Endothelial cell of umbilical vein (primary cell): ENCODE measurements at regions not wholly inside any gene's neighbourhood (a gene's known extent, or its start where the extent isn't known, plus 50 kb on each side); places are given as distances from the start of the nearest gene placed in this dataset.

Experiments
- BruUV-seq: library from RNA; stranded (reverse); fragments of 400-500 nt; replicated peaks from 2 replicates; lab custom pipeline; 2021; lab: Mats Ljungman, UMichigan
- CTCF ChIA-PET: fragments of 300-600, 350-600 bp; sonication (Branson Sonifier 250); formaldehyde crosslinking; loops from one replicate; lab custom pipeline; 2021; ENCODE audit warnings: antibody characterized with exemption, inconsistent platforms; lab: Charles Lee
- POLR2A ChIA-PET: fragments of 300-600, 350-600 bp; sonication (Branson Sonifier 250); formaldehyde crosslinking; loops from one replicate; lab custom pipeline; 2021; ENCODE audit warnings: antibody characterized with exemption, inconsistent platforms; lab: Charles Lee
- DNase-seq: peaks from one replicate; pipeline ENCODE4 v3.0.0-alpha.2; 2011; ENCODE audit warnings: low read depth, low spot score
- FAIRE-seq: peaks from 2 replicates; lab custom pipeline; 2011; peaks lifted over from hg19 to GRCh38; lab: Jason Lieb, UNC
- H2AFZ ChIP-seq: 2 replicates; pipeline ENCODE4 v1.6.0; 2012; ENCODE audit warnings: low read depth, low read length, control low read depth, inconsistent platforms
- H3K27ac ChIP-seq: 2 replicates; pipeline ENCODE4 v1.5.1; 2011; ENCODE audit warnings: low read depth, mild to moderate bottlenecking, control low read depth, low read length, moderate library complexity; ENCODE audit not compliant: insufficient read depth
- H3K27me3 ChIP-seq, 2 experiments: 2 replicates each; pipeline versions ENCODE4 v1.6.0 to v1.6.1; 2011; ENCODE audit warnings: low read length in 2 of 2, mixed read lengths in 1 of 2; ENCODE audit not compliant: control insufficient read depth in 2 of 2, insufficient read depth in 2 of 2
- H3K36me3 ChIP-seq, 2 experiments: 2 replicates in 1 of 2; 3 replicates in 1 of 2; pipeline ENCODE4 v1.5.1; 2011; ENCODE audit warnings: low read length in 2 of 2, mild to moderate bottlenecking in 1 of 2, moderate library complexity in 1 of 2; ENCODE audit not compliant: control insufficient read depth in 2 of 2, insufficient read depth in 2 of 2; ENCODE audit errors: extremely low read depth in 1 of 2
- H3K4me1 ChIP-seq: 3 replicates; pipeline ENCODE4 v1.5.1; 2011; ENCODE audit warnings: mild to moderate bottlenecking, low read length; ENCODE audit not compliant: control insufficient read depth, insufficient read depth; ENCODE audit errors: extremely low read depth
- H3K4me2 ChIP-seq: 2 replicates; pipeline ENCODE4 v1.6.1; 2011; ENCODE audit warnings: low read length, control low read depth, mixed read lengths; ENCODE audit not compliant: insufficient read depth
- H3K4me3 ChIP-seq, 3 experiments: fragments of 200-600 bp in 1 of 3; sonication (generic), shearing (Covaris generic) in 1 of 3; replicated peaks in 1 of 3; 2 replicates each; pipeline ENCODE4 v1.5.1; 2011 to 2016; ENCODE audit warnings: control low read depth in 3 of 3, low read length in 3 of 3, mild to moderate bottlenecking in 2 of 3, inconsistent platforms in 1 of 3, low read depth in 1 of 3, moderate library complexity in 1 of 3; ENCODE audit not compliant: insufficient read depth in 1 of 3
- H3K79me2 ChIP-seq: 2 replicates; pipeline ENCODE4 v1.6.0; 2012; ENCODE audit warnings: low read length, inconsistent platforms; ENCODE audit not compliant: control insufficient read depth, insufficient read depth
- H3K9ac ChIP-seq: replicated peaks from 2 replicates; pipeline ENCODE3; 2011; ENCODE audit warnings: low read length, control low read depth; ENCODE audit not compliant: insufficient read depth; ENCODE audit errors: extremely low read depth
- H3K9me1 ChIP-seq: replicated peaks from 3 replicates; pipeline ENCODE4 v1.6.0; 2011; ENCODE audit warnings: mild to moderate bottlenecking, low read length; ENCODE audit not compliant: control insufficient read depth, insufficient read depth; ENCODE audit errors: extremely low read depth
- H3K9me3 ChIP-seq: replicated peaks from 2 replicates; pipeline ENCODE4 v1.5.1; 2012; ENCODE audit warnings: low read length, inconsistent platforms; ENCODE audit not compliant: control insufficient read depth, insufficient read depth
- H4K20me1 ChIP-seq: replicated peaks from 2 replicates; pipeline ENCODE3; 2011; ENCODE audit warnings: mild to moderate bottlenecking, low read length; ENCODE audit not compliant: control insufficient read depth, insufficient read depth; ENCODE audit errors: extremely low read depth
- CTCF ChIP-seq, 2 donors: IDR thresholded peaks; 1 replicate in 1 of 2; 2 replicates in 1 of 2; pipeline ENCODE4 v1.5.1; 2011; ENCODE audit warnings: low read length in 2 of 2, mild to moderate bottlenecking in 2 of 2, moderate library complexity in 2 of 2, control low read depth in 1 of 2, inconsistent platforms in 1 of 2, low read depth in 1 of 2; ENCODE audit not compliant: insufficient read depth in 1 of 2; ENCODE audit errors: extremely low read depth in 1 of 2
- EZH2 ChIP-seq: IDR thresholded peaks from 2 replicates; pipeline ENCODE4 v1.6.1; 2012; ENCODE audit warnings: borderline replicate concordance, low read depth, mild to moderate bottlenecking, moderate library complexity, low read length, inconsistent platforms; ENCODE audit not compliant: severe bottlenecking
- FOS ChIP-seq: IDR thresholded peaks from 2 replicates; pipeline ENCODE4 v1.6.1; 2011; ENCODE audit warnings: mild to moderate bottlenecking, low read length, moderate library complexity, borderline replicate concordance; ENCODE audit not compliant: insufficient read depth
- GATA2 ChIP-seq: IDR thresholded peaks from 2 replicates; pipeline ENCODE4 v1.7.0; 2011; ENCODE audit warnings: low read depth, mild to moderate bottlenecking, moderate library complexity, mixed read lengths, low read length; ENCODE audit not compliant: insufficient read length, insufficient read depth
- JUN ChIP-seq: IDR thresholded peaks from 2 replicates; pipeline ENCODE4 v1.6.1; 2011; ENCODE audit warnings: borderline replicate concordance, low read depth; ENCODE audit not compliant: insufficient read length, insufficient read depth
- MAX ChIP-seq: IDR thresholded peaks from 2 replicates; pipeline ENCODE4 v1.6.1; 2011; ENCODE audit not compliant: insufficient read depth, insufficient read length
- MYC ChIP-seq: IDR thresholded peaks from one replicate; pipeline ENCODE4 v1.6.1; 2011; ENCODE audit warnings: mild to moderate bottlenecking, low read depth, low read length
- POLR2A ChIP-seq: IDR thresholded peaks from 2 replicates; pipeline ENCODE4 v1.6.1; 2012; ENCODE audit warnings: low read depth, mild to moderate bottlenecking, control low read depth, low read length
- POLR2AphosphoS5 ChIP-seq: IDR thresholded peaks from 2 replicates; pipeline ENCODE4 v1.6.1; 2012; ENCODE audit warnings: low read depth, mild to moderate bottlenecking, control low read depth, low read length, moderate library complexity; ENCODE audit not compliant: insufficient read depth
- dilution Hi-C: fragments of 300-500 bp; cut with MboI; formaldehyde crosslinking; loops from one replicate; pipeline ENCODE4 v1.15.0; 2019; ENCODE audit warnings: low sequenced_read_pairs; ENCODE audit not compliant: extremely low pct_ligation_motif_present
- intact Hi-C: fragments of 100-400 bp; cut with micrococcal nuclease; formaldehyde crosslinking; loops from one replicate; pipeline ENCODE4 v1.10.0; 2022

DNA sequence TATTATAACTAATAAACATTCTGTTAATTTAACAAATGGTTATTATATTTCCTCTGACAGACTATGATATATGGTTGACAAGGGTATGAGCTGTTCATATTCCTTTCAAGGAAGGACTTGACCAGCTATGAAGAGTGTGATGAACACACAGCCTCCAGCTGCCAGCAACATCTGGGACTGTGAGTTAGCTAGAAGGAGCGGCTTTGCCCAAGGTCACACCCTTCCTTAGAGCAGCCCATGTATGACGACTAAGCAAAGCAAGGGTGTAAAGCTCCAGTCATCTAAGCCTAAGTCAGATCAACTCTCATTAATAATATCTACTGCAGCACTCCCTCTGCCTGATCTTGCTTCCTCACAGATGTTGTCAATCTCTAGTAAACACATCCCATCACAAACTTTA lies 355.4 kb downstream of the PLPP3 start:
- H4K20me1 ChIP-seq, result no peaks in the 10 kb centered on the region
- H3K9ac ChIP-seq, result no peak overlapping the region
- no peak overlapping the region for H3K4me2 ChIP-seq
- ChIA-PET CTCF (no interaction called here), POLR2A (no interaction called here)
- H3K36me3 ChIP-seq, result no peaks in the 10 kb centered on the region
- no peak overlapping the region for H2AFZ ChIP-seq
- H3K4me3 ChIP-seq, result no peak overlapping the region
- H3K27me3 ChIP-seq, result no peaks in the 10 kb centered on the region
- DNase-seq (no peak), FAIRE-seq (no peak)
- H3K79me2 ChIP-seq, result no peaks in the 10 kb centered on the region
- no TSS peak for BruUV-seq
- TF ChIP-seq EZH2 (no peak), FOS (no peak), MAX (no peak), GATA2 (no peak), POLR2AphosphoS5 (no peak), MYC (no peak), CTCF (IDR thresholded peaks at IDR 0.05; ENCODE audit: extremely low read depth in 1 of 2, insufficient read depth in 1 of 2, low read depth in 1 of 2, low read length in 2 of 2) (no peak), JUN (no peak), POLR2A (no peak)
- no peaks in the 10 kb centered on the region for H3K9me3 ChIP-seq
- dilution Hi-C loops (no loop called here), intact Hi-C loops (no loop called here)
- no peaks in the 10 kb centered on the region for H3K4me1 ChIP-seq
- H3K9me1 ChIP-seq, result no peaks in the 10 kb centered on the region
- H3K27ac ChIP-seq, result no peak overlapping the region
